HG03064 (cell line): ENCODE measurements at regions not wholly inside any gene's neighbourhood (a gene's known extent, or its start where the extent isn't known, plus 50 kb on each side); places are given as distances from the start of the nearest gene placed in this dataset.
"Not testable (repeated sequence)": the region's sequence is repeated elsewhere in the genome, so short reads cannot be mapped to it uniquely, and the experiment has no call there.

ENCODE experiments used
- ATAC-seq: cut with Tn5 transposase; IDR thresholded peaks from one replicate; pipeline ENCODE4 v1.9.1; 2021; ENCODE audit warnings: low read depth; ENCODE audit not compliant: unreplicated experiment

GRCh38 chr2:154978710-154979109 is 280.2 kb downstream of the KCNJ3 start:
- no peak for ATAC-seq

GRCh38 chr2:154978244-154978643 is 279.7 kb downstream of the KCNJ3 start:
- no peak for ATAC-seq

GRCh38 chr2:154974041-154974440 is 275.5 kb downstream of the KCNJ3 start:
- no peak for ATAC-seq

- no peak for ATAC-seq
These were observed 265.0 kb downstream of the KCNJ3 start for GRCh38 chr2:154963511-154963910.

- no peak for ATAC-seq
These were observed 263.2 kb downstream of the KCNJ3 start for GRCh38 chr2:154961676-154962075.

- no peak for ATAC-seq
These were observed 262.5 kb downstream of the KCNJ3 start for GRCh38 chr2:154960802-154961583.

- ATAC-seq: no peak
These were observed 254.0 kb downstream of the KCNJ3 start for GRCh38 chr2:154952346-154952980.

- not testable (repeated sequence) for ATAC-seq
These were observed 248.9 kb downstream of the KCNJ3 start for GRCh38 chr2:154947416-154947815.

GRCh38 chr2:154945984-154946383 is 247.5 kb downstream of the KCNJ3 start:
- ATAC-seq: no peak

- ATAC-seq: no peak
These were observed 242.9 kb downstream of the KCNJ3 start for GRCh38 chr2:154941379-154941778.

GRCh38 chr2:154934213-154934612 is 235.7 kb downstream of the KCNJ3 start:
- ATAC-seq: no peak

GRCh38 chr2:154924531-154924930 is 226.0 kb downstream of the KCNJ3 start:
- ATAC-seq: no peak

GRCh38 chr2:154914561-154914960 is 216.1 kb downstream of the KCNJ3 start:
- ATAC-seq: no peak

- ATAC-seq: no peak
These were observed 213.7 kb downstream of the KCNJ3 start for GRCh38 chr2:154912215-154912614.

- no peak for ATAC-seq
These were observed 213.2 kb downstream of the KCNJ3 start for GRCh38 chr2:154911729-154912128.

- ATAC-seq: no peak
These were observed 212.2 kb downstream of the KCNJ3 start for GRCh38 chr2:154910701-154911100.

GRCh38 chr2:154908327-154908726 is 209.8 kb downstream of the KCNJ3 start:
- ATAC-seq: no peak
